K562 (cell line): ENCODE measurements at regions not wholly inside any gene's neighbourhood (a gene's known extent, or its start where the extent isn't known, plus 50 kb on each side); places are given as distances from the start of the nearest gene placed in this dataset.

Source experiments
- ATAC-seq: fragments of 200-7000 bp; cut with Tn5 transposase; 3 replicates; pipeline ENCODE4 v1.9.1; 2020; ENCODE audit warnings: moderate library complexity
- BruUV-seq: library from RNA; stranded (reverse); fragments of 400-500 nt; replicated peaks from 2 replicates; lab custom pipeline; 2021; lab: Mats Ljungman, UMichigan
- CTCF ChIA-PET: fragments of 300-600 bp; formaldehyde crosslinking; extraction: SDS; loops from one replicate; lab custom pipeline; 2021; ENCODE audit warnings: low intra/inter-chr PET ratio; lab: Yijun Ruan, JAX
- POLR2A ChIA-PET: fragments of 300-600, 350-650 bp; sonication (Branson Sonifier 250); formaldehyde crosslinking; extraction: SDS; loops from one replicate; lab custom pipeline; 2021; ENCODE audit warnings: antibody characterized with exemption, inconsistent platforms; lab: Yijun Ruan, JAX
- DNase-seq, 4 experiments: peaks; one replicate each; pipeline versions ENCODE4 v3.0.0 to v3.0.0-alpha.2; 2011 to 2018; ENCODE audit warnings: low spot score in 3 of 4, mixed read lengths in 3 of 4; ENCODE audit errors: extremely low read depth in 1 of 4
- FAIRE-seq: peaks from 2 replicates; lab custom pipeline; 2011; peaks lifted over from hg19 to GRCh38; lab: Jason Lieb, UNC
- H2AFZ ChIP-seq: 2 replicates; pipeline ENCODE4 v1.6.0; 2011; ENCODE audit warnings: low read depth, low read length, control low read depth, inconsistent platforms
- H3K27ac ChIP-seq: fragments of 200-600 bp; 3 replicates; pipeline ENCODE4 v1.8.0; 2011; ENCODE audit warnings: low read depth, mild to moderate bottlenecking, control low read depth, inconsistent platforms, low read length, moderate library complexity, mixed read lengths; ENCODE audit errors: extremely low read depth
- H3K27me3 ChIP-seq, 2 experiments: fragments of 300-600 bp in 1 of 2; 2 replicates in 1 of 2; 3 replicates in 1 of 2; pipeline versions ENCODE4 v1.6.0 to v1.8.0; 2011; ENCODE audit warnings: inconsistent platforms in 2 of 2, low read length in 2 of 2, mild to moderate bottlenecking in 1 of 2, mixed read lengths in 1 of 2, moderate library complexity in 1 of 2; ENCODE audit not compliant: control insufficient read depth in 2 of 2, insufficient read depth in 2 of 2
- H3K36me3 ChIP-seq: fragments of 300-600 bp; 3 replicates; pipeline ENCODE4 v1.8.0; 2011; ENCODE audit warnings: mild to moderate bottlenecking, low read length, inconsistent platforms; ENCODE audit not compliant: control insufficient read depth, insufficient read depth
- H3K4me1 ChIP-seq, 2 experiments: fragments of 200-600 bp in 1 of 2; replicated peaks in 1 of 2; 2 replicates in 1 of 2; 3 replicates in 1 of 2; pipeline versions ENCODE4 v1.5.1 to v1.8.0; 2011; ENCODE audit warnings: inconsistent platforms in 2 of 2, low read length in 2 of 2, mild to moderate bottlenecking in 1 of 2, mixed read lengths in 1 of 2, moderate library complexity in 1 of 2; ENCODE audit not compliant: control insufficient read depth in 2 of 2, insufficient read depth in 2 of 2
- H3K4me2 ChIP-seq: 2 replicates; pipeline ENCODE4 v1.6.1; 2011; ENCODE audit warnings: low read length, control low read depth, inconsistent platforms, mixed read lengths; ENCODE audit not compliant: insufficient read depth
- H3K4me3 ChIP-seq: fragments of 200-600 bp; sonication (generic), shearing (Covaris generic); 2 replicates; pipeline ENCODE4 v1.5.1; 2016; ENCODE audit warnings: control low read depth, inconsistent platforms
- H3K79me2 ChIP-seq: fragments of 200-600 bp; 3 replicates; pipeline ENCODE4 v1.8.0; 2011; ENCODE audit warnings: low read length, inconsistent platforms; ENCODE audit not compliant: control insufficient read depth, insufficient read depth
- H3K9ac ChIP-seq, 2 experiments: 2 replicates each; pipeline versions ENCODE4 v1.6.0 to v1.6.1; 2011; ENCODE audit warnings: low read depth in 2 of 2, low read length in 2 of 2, control low read depth in 1 of 2, inconsistent platforms in 1 of 2, mild to moderate bottlenecking in 1 of 2, mixed read lengths in 1 of 2; ENCODE audit not compliant: insufficient read depth in 1 of 2
- H3K9me1 ChIP-seq: one replicate; pipeline ENCODE4 v1.6.0; 2011; ENCODE audit warnings: inconsistent platforms, mild to moderate bottlenecking, low read length, moderate library complexity; ENCODE audit not compliant: control insufficient read depth, insufficient read depth
- H3K9me3 ChIP-seq: replicated peaks from 2 replicates; pipeline ENCODE4 v1.5.1; 2011; ENCODE audit warnings: low read depth, low read length, inconsistent platforms; ENCODE audit not compliant: control insufficient read depth, insufficient read depth
- H4K20me1 ChIP-seq: replicated peaks from 2 replicates; pipeline ENCODE4 v1.6.1; 2011; ENCODE audit warnings: low read length, inconsistent platforms, mixed read lengths; ENCODE audit not compliant: control insufficient read depth, insufficient read depth
- ETS2 ChIP-seq: IDR thresholded peaks from 2 replicates; pipeline ENCODE4 v1.6.1; 2016; ENCODE audit warnings: borderline replicate concordance, missing genetic modification characterization, mild to moderate bottlenecking, moderate library complexity, missing compliant biosample characterization; ENCODE audit not compliant: poor library complexity, severe bottlenecking
- MTA3 ChIP-seq: fragments of 450-650 bp; formaldehyde crosslinking; IDR thresholded peaks from 2 replicates; pipeline ENCODE4 v1.6.1; 2017; ENCODE audit warnings: mild to moderate bottlenecking, borderline replicate concordance
- NR2C2 ChIP-seq, 2 experiments: fragments of 200-800 bp in 1 of 2; sonication (Bioruptor generic) in 1 of 2; sonication (generic) in 1 of 2; formaldehyde crosslinking in 1 of 2; IDR thresholded peaks; 2 replicates each; pipeline versions ENCODE4 v1.6.1 to v1.8.0; 2016 to 2022; ENCODE audit warnings: mild to moderate bottlenecking in 1 of 2, missing compliant biosample characterization in 1 of 2, missing genetic modification characterization in 1 of 2, missing genetic modification reagents in 1 of 2
- PRMT5 ChIP-seq: sonication (generic); formaldehyde crosslinking; IDR thresholded peaks from 2 replicates; pipeline ENCODE4 v1.5.0; 2020; ENCODE audit warnings: missing genetic modification reagents
- ZFP30 ChIP-seq: fragments of 250-450 bp; sonication (Bioruptor Pico); IDR thresholded peaks from 2 replicates; pipeline ENCODE4 v1.8.0; 2022; ENCODE audit warnings: moderate library complexity, mild to moderate bottlenecking, inconsistent platforms, borderline replicate concordance
- ZSCAN29 ChIP-seq: fragments of 450-650 bp; IDR thresholded peaks from 2 replicates; pipeline ENCODE4 v1.6.1; 2017
- WGBS: fragments of 100-300 bp; shearing (Covaris generic); methylation state at CpG from one replicate; pipeline ENCODE4 v1.1.6; 2016; ENCODE audit warnings: low coverage, mixed read lengths; ENCODE audit not compliant: insufficient coverage; ENCODE audit errors: missing lambda C conversion rate; 5-methylcytosine and 5-hydroxymethylcytosine counted together
- in situ Hi-C: fragments of 300-500 bp; cut with MboI; formaldehyde crosslinking; loops from 4 replicates; pipeline ENCODE4 v1.15.0; 2018; ENCODE audit warnings: inconsistent platforms, mixed read lengths
- intact Hi-C: fragments of 100-400 bp; cut with micrococcal nuclease; formaldehyde crosslinking; loops from 2 replicates; pipeline ENCODE4 v1.14.2; 2022
- TF ChIP-seq, protein P1 (sequence below): sonication (generic); formaldehyde crosslinking; IDR thresholded peaks from 2 replicates; pipeline ENCODE4 v1.9.0; 2022; ENCODE audit warnings: mild to moderate bottlenecking, missing genetic modification reagents
- TF ChIP-seq, protein P2 (sequence below): sonication (generic); formaldehyde crosslinking; IDR thresholded peaks from 2 replicates; pipeline ENCODE4 v1.8.0; 2023; ENCODE audit warnings: mild to moderate bottlenecking, missing genetic modification reagents
- TF ChIP-seq, protein P3 (sequence below): fragments of 250-450 bp; sonication (Bioruptor Pico); IDR thresholded peaks from 2 replicates; pipeline ENCODE4 v1.4.0; 2020
- TF ChIP-seq, protein P4 (sequence below): fragments of 450-650 bp; IDR thresholded peaks from one replicate; pipeline ENCODE4 v1.6.1; 2018; ENCODE audit warnings: mild to moderate bottlenecking, moderate library complexity; ENCODE audit not compliant: partially characterized antibody

DNA sequence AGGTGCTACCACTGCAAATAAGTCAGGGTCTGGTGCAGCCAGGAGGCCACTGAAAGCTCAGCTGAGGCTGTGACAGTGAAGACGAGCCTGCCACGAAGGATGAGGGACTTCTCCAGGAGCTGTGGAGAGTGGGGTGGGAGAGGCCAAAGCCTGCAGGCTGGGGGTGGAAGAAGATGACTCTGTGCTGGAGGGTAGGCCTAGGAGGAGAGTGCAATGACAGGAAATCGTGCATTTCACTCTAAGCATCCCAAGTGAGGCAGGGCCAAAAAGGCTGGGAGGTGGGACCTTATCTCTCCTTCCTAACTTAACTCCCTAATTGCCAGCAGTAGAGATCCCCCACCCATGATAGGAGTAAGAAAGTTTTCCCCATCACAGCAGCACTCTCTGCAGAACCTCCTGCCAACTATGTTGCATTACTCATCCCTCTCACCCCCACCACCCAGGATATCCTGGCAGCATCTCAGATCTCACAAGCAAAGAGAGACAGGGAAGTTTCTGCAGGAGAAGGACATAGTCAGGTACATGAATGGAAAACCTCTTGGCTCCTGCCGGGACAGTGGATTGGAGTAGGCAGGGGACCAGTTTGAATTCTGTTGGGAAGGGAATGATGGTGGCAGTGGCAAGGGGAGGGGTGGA is 466.2 kb downstream of the CDH26 start:
- in situ Hi-C loops = no loop called here
- H3K4me2 ChIP-seq = no peak overlapping the region
- H4K20me1 ChIP-seq = no peaks in the 10 kb centered on the region
- H3K4me1 ChIP-seq = no peaks in the 10 kb centered on the region
- peaks cover 0 to 3% of the 10 kb centered on the region in 2 experiments; a peak in 1 of 5 replicates for H3K27me3 ChIP-seq
- WGBS = 2% methylated on average over 4 of the region's 4 CpGs
- ATAC-seq (no peak), FAIRE-seq (no peak), DNase-seq (no peak)
- CTCF ChIA-PET = no interaction called here
- POLR2A ChIA-PET = no interaction called here
- BruUV-seq = no TSS peak
- H3K79me2 ChIP-seq = no peaks in the 10 kb centered on the region
- H3K9ac ChIP-seq = no peak overlapping the region
- TF ChIP-seq, protein P1, sequence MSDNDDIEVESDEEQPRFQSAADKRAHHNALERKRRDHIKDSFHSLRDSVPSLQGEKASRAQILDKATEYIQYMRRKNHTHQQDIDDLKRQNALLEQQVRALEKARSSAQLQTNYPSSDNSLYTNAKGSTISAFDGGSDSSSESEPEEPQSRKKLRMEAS (CRISPR knock-in tag) = no peak
- no peak for TF ChIP-seq ZFP30 (CRISPR knock-in tag)
- TF ChIP-seq ZSCAN29 = no peak
- TF ChIP-seq NR2C2 (CRISPR knock-in tag; IDR thresholded peaks at IDR 0.05) = no peak
- TF ChIP-seq NR2C2 (tag; IDR thresholded peaks at IDR 0.05) = no peak
- TF ChIP-seq, protein P2, sequence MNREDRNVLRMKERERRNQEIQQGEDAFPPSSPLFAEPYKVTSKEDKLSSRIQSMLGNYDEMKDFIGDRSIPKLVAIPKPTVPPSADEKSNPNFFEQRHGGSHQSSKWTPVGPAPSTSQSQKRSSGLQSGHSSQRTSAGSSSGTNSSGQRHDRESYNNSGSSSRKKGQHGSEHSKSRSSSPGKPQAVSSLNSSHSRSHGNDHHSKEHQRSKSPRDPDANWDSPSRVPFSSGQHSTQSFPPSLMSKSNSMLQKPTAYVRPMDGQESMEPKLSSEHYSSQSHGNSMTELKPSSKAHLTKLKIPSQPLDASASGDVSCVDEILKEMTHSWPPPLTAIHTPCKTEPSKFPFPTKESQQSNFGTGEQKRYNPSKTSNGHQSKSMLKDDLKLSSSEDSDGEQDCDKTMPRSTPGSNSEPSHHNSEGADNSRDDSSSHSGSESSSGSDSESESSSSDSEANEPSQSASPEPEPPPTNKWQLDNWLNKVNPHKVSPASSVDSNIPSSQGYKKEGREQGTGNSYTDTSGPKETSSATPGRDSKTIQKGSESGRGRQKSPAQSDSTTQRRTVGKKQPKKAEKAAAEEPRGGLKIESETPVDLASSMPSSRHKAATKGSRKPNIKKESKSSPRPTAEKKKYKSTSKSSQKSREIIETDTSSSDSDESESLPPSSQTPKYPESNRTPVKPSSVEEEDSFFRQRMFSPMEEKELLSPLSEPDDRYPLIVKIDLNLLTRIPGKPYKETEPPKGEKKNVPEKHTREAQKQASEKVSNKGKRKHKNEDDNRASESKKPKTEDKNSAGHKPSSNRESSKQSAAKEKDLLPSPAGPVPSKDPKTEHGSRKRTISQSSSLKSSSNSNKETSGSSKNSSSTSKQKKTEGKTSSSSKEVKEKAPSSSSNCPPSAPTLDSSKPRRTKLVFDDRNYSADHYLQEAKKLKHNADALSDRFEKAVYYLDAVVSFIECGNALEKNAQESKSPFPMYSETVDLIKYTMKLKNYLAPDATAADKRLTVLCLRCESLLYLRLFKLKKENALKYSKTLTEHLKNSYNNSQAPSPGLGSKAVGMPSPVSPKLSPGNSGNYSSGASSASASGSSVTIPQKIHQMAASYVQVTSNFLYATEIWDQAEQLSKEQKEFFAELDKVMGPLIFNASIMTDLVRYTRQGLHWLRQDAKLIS (CRISPR knock-in tag) = no peak
- no peak for TF ChIP-seq PRMT5 (CRISPR knock-in tag)
- TF ChIP-seq, protein P3, sequence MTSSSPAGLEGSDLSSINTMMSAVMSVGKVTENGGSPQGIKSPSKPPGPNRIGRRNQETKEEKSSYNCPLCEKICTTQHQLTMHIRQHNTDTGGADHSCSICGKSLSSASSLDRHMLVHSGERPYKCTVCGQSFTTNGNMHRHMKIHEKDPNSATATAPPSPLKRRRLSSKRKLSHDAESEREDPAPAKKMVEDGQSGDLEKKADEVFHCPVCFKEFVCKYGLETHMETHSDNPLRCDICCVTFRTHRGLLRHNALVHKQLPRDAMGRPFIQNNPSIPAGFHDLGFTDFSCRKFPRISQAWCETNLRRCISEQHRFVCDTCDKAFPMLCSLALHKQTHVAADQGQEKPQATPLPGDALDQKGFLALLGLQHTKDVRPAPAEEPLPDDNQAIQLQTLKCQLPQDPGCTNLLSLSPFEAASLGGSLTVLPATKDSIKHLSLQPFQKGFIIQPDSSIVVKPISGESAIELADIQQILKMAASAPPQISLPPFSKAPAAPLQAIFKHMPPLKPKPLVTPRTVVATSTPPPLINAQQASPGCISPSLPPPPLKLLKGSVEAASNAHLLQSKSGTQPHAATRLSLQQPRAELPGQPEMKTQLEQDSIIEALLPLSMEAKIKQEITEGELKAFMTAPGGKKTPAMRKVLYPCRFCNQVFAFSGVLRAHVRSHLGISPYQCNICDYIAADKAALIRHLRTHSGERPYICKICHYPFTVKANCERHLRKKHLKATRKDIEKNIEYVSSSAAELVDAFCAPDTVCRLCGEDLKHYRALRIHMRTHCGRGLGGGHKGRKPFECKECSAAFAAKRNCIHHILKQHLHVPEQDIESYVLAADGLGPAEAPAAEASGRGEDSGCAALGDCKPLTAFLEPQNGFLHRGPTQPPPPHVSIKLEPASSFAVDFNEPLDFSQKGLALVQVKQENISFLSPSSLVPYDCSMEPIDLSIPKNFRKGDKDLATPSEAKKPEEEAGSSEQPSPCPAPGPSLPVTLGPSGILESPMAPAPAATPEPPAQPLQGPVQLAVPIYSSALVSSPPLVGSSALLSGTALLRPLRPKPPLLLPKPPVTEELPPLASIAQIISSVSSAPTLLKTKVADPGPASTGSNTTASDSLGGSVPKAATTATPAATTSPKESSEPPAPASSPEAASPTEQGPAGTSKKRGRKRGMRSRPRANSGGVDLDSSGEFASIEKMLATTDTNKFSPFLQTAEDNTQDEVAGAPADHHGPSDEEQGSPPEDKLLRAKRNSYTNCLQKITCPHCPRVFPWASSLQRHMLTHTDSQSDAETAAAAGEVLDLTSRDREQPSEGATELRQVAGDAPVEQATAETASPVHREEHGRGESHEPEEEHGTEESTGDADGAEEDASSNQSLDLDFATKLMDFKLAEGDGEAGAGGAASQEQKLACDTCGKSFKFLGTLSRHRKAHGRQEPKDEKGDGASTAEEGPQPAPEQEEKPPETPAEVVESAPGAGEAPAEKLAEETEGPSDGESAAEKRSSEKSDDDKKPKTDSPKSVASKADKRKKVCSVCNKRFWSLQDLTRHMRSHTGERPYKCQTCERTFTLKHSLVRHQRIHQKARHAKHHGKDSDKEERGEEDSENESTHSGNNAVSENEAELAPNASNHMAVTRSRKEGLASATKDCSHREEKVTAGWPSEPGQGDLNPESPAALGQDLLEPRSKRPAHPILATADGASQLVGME (CRISPR knock-in tag) = no peak
- TF ChIP-seq MTA3 = no peak
- TF ChIP-seq, protein P4, sequence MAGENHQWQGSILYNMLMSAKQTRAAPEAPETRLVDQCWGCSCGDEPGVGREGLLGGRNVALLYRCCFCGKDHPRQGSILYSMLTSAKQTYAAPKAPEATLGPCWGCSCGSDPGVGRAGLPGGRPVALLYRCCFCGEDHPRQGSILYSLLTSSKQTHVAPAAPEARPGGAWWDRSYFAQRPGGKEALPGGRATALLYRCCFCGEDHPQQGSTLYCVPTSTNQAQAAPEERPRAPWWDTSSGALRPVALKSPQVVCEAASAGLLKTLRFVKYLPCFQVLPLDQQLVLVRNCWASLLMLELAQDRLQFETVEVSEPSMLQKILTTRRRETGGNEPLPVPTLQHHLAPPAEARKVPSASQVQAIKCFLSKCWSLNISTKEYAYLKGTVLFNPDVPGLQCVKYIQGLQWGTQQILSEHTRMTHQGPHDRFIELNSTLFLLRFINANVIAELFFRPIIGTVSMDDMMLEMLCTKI = no peak
- no peak for TF ChIP-seq ETS2
- H3K9me3 ChIP-seq = no peaks in the 10 kb centered on the region
- no peaks in the 10 kb centered on the region for H3K36me3 ChIP-seq
- H2AFZ ChIP-seq = no peak overlapping the region
- H3K27ac ChIP-seq = no peak overlapping the region
- intact Hi-C loops = no loop called here
- H3K9me1 ChIP-seq = no peaks in the 10 kb centered on the region
- H3K4me3 ChIP-seq = no peak overlapping the region
